Nephron (organoid): ENCODE measurements at regions not wholly inside any gene's neighbourhood (a gene's known extent, or its start where the extent isn't known, plus 50 kb on each side); places are given as distances from the start of the nearest gene placed in this dataset.
"Not testable (repeated sequence)": the region's sequence is repeated elsewhere in the genome, so short reads cannot be mapped to it uniquely, and the experiment has no call there.

Experiments used
- H3K27ac Mint-ChIP-seq, 3 experiments: 2 replicates each; pipeline ENCODE4 v1.8.0; 2020; ENCODE audit warnings: mixed read lengths in 3 of 3, mild to moderate bottlenecking in 2 of 3, moderate library complexity in 1 of 3
- H3K27me3 Mint-ChIP-seq: 2 replicates; pipeline ENCODE4 v1.8.0; 2021; ENCODE audit warnings: low read depth, mild to moderate bottlenecking, moderate library complexity, mixed read lengths
- H3K36me3 Mint-ChIP-seq: 2 replicates; pipeline ENCODE4 v1.8.0; 2020; ENCODE audit warnings: low read depth, mixed read lengths
- H3K4me1 Mint-ChIP-seq: 2 replicates; pipeline ENCODE4 v1.8.0; 2020; ENCODE audit warnings: mixed read lengths
- H3K4me3 Mint-ChIP-seq, 3 experiments: 2 replicates each; pipeline ENCODE4 v1.8.0; 2020; ENCODE audit warnings: mild to moderate bottlenecking in 3 of 3, mixed read lengths in 3 of 3, moderate library complexity in 2 of 3
- H3K9me3 Mint-ChIP-seq: 2 replicates; pipeline ENCODE4 v1.8.0; 2020; ENCODE audit warnings: mixed read lengths
- TF ChIP-seq, protein P1 (sequence below), 3 experiments: fragments of 200-600 bp; sonication (generic); IDR thresholded peaks; one replicate each; pipeline ENCODE4 v1.5.0; 2021; ENCODE audit warnings: antibody characterized with exemption in 3 of 3; ENCODE audit not compliant: unreplicated experiment in 3 of 3

- TF ChIP-seq, protein P1, sequence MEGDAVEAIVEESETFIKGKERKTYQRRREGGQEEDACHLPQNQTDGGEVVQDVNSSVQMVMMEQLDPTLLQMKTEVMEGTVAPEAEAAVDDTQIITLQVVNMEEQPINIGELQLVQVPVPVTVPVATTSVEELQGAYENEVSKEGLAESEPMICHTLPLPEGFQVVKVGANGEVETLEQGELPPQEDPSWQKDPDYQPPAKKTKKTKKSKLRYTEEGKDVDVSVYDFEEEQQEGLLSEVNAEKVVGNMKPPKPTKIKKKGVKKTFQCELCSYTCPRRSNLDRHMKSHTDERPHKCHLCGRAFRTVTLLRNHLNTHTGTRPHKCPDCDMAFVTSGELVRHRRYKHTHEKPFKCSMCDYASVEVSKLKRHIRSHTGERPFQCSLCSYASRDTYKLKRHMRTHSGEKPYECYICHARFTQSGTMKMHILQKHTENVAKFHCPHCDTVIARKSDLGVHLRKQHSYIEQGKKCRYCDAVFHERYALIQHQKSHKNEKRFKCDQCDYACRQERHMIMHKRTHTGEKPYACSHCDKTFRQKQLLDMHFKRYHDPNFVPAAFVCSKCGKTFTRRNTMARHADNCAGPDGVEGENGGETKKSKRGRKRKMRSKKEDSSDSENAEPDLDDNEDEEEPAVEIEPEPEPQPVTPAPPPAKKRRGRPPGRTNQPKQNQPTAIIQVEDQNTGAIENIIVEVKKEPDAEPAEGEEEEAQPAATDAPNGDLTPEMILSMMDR (IDR thresholded peaks at IDR 0.05; ENCODE audit: unreplicated experiment in 3 of 3), result no peak
- H3K9me3 Mint-ChIP-seq, result no peaks in the 10 kb centered on the region
- no peaks in the 10 kb centered on the region for H3K27me3 Mint-ChIP-seq
- H3K4me1 Mint-ChIP-seq, result peaks cover 28% of the 10 kb centered on the region
- H3K4me3 Mint-ChIP-seq, result no peak overlapping the region
- no peaks in the 10 kb centered on the region for H3K36me3 Mint-ChIP-seq
- peak overlapping the region; percentile 17 to 72 (median 64) for H3K27ac Mint-ChIP-seq
Observed at GRCh38 chr4:71211748-71212147, 127.1 kb upstream of the SLC4A4 start.

DNA sequence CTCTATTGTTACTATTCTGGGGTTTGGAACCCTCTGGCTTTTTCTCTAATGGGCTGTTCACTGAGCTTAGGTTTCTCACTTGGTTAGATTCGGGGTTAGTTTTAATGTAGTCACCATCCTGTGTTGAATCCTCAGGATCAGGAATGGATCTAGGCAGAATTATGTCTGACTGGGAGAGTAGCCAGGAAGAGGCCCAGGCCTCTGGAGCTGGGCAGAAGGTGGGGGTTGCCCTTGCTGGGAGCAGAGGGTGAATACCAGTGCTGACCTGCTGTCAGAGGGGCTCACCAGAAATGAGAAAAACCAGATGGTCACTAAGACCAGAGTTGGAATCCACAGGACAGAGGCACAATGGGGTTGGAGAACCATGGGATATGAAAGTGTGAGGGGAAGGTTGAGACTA, 126.6 kb upstream of the SLC4A4 start:
- no peaks in the 10 kb centered on the region for H3K27me3 Mint-ChIP-seq
- peaks cover 28% of the 10 kb centered on the region for H3K4me1 Mint-ChIP-seq
- TF ChIP-seq, protein P1 (IDR thresholded peaks at IDR 0.05; ENCODE audit: unreplicated experiment in 3 of 3), result no peak

GRCh38 chr4:71214578-71214977, 124.2 kb upstream of the SLC4A4 start:
- H3K27ac Mint-ChIP-seq, result peak overlapping the region in 1 of 3 experiments; percentile 44
- TF ChIP-seq, protein P1 (IDR thresholded peaks at IDR 0.05; ENCODE audit: unreplicated experiment in 3 of 3), result no peak
- no peak overlapping the region for H3K4me3 Mint-ChIP-seq
- H3K36me3 Mint-ChIP-seq, result peaks cover 4% of the 10 kb centered on the region
- peaks cover 28% of the 10 kb centered on the region for H3K4me1 Mint-ChIP-seq
- no peaks in the 10 kb centered on the region for H3K9me3 Mint-ChIP-seq
- H3K27me3 Mint-ChIP-seq, result no peaks in the 10 kb centered on the region

More for the DNA sequence above, 126.6 kb upstream of the SLC4A4 start:
- H3K4me3 Mint-ChIP-seq, result no peak overlapping the region
- H3K27ac Mint-ChIP-seq, result peak overlapping the region; percentile 17 to 72 (median 64)
- H3K36me3 Mint-ChIP-seq, result no peaks in the 10 kb centered on the region
- H3K9me3 Mint-ChIP-seq, result no peaks in the 10 kb centered on the region

- Mint-ChIP-seq H3K4me1 (peaks cover 18% of the 10 kb centered on the region), H3K27ac (no peak overlapping the region), H3K27me3 (no peaks in the 10 kb centered on the region), H3K4me3 (no peak overlapping the region), H3K9me3 (peaks cover 3% of the 10 kb centered on the region), H3K36me3 (peaks cover 4% of the 10 kb centered on the region)
- TF ChIP-seq, protein P1 (IDR thresholded peaks at IDR 0.05; ENCODE audit: unreplicated experiment in 3 of 3), result no peak
Observed at GRCh38 chr4:71216316-71216959, 122.4 kb upstream of the SLC4A4 start.

DNA sequence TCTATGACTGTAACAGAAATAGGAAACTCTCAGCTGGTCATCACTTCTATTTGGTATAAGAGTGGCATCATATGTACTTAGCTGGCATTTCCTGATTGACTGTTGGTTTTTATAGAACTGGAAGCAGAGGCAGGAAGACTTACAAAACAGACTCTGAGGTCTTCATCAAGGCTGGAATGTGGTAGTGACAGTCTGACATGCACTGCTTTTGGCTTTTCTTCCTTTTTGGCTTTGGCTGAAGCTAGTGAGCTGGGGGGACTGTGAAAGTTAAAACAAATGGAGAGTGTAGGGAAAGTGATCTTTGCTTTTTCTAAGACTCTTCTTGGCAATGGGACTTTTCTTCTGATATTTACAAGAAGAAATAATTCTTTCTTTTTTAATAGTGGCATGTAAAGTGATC, 121.1 kb upstream of the SLC4A4 start:
- TF ChIP-seq, protein P1 (IDR thresholded peaks at IDR 0.05; ENCODE audit: unreplicated experiment in 3 of 3), result no peak
- H3K27me3 Mint-ChIP-seq, result no peaks in the 10 kb centered on the region
- peak overlapping the region in 1 of 3 experiments; percentile 2 for H3K4me3 Mint-ChIP-seq
- H3K27ac Mint-ChIP-seq, result peak overlapping the region; percentile 50 to 83 (median 57)
- peaks cover 8% of the 10 kb centered on the region for H3K4me1 Mint-ChIP-seq
- H3K36me3 Mint-ChIP-seq, result peaks cover 4% of the 10 kb centered on the region
- peaks cover 3% of the 10 kb centered on the region for H3K9me3 Mint-ChIP-seq

GRCh38 chr4:71220848-71221247, 118.0 kb upstream of the SLC4A4 start:
- H3K4me1 Mint-ChIP-seq, H3K36me3 Mint-ChIP-seq, H3K9me3 Mint-ChIP-seq, H3K27ac Mint-ChIP-seq, H3K27me3 Mint-ChIP-seq, H3K4me3 Mint-ChIP-seq: not testable (repeated sequence)
